ENCODE measurements at regions not wholly inside any gene's neighbourhood (a gene's known extent, or its start where the extent isn't known, plus 50 kb on each side); places are given as distances from the start of the nearest gene placed in this dataset.
"Not testable (repeated sequence)": the region's sequence is repeated elsewhere in the genome, so short reads cannot be mapped to it uniquely, and the experiment has no call there.

DNA sequence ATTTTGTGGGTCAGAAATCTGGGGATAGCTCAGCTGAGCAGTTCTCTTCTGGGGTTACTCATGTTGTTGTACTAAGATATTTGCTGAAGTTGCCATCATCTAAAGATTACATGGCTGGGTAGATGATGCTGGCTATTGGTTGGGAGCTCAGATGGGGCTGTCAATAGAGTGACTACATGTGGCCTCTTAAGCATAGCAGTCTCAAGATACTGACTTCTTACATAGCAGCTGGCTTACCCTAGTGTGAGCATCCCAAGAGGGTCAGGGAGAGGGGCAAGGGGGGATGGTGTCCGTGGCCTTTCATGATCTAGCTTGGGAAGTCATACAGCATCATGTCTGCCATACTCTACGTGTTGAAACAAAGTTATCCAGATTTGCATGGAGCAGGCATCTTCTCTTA, 90.1 kb upstream of the HMGA2 start:
- DNase-seq (ENCODE audit: low spot score), result no peak

DNA sequence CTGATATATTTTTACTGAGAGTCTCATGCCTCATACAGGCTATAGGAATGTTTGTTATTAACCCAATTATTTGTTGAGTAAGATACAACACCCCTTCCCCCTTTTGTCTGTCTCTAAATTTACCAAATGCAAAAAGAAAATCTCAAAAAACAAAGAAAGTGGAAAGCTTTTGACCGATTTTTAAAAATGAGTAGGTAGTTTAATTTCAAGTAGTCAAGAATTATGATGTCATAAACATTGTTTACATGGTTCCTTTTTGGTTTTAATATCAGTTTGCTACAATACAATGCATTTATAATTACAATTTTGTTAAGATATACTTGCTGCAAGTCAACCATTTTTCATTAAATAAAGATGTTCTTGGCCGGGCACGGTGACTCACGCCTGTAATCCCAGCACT, 84.7 kb upstream of the HMGA2 start:
- DNase-seq (ENCODE audit: low spot score), result no peak

DNA sequence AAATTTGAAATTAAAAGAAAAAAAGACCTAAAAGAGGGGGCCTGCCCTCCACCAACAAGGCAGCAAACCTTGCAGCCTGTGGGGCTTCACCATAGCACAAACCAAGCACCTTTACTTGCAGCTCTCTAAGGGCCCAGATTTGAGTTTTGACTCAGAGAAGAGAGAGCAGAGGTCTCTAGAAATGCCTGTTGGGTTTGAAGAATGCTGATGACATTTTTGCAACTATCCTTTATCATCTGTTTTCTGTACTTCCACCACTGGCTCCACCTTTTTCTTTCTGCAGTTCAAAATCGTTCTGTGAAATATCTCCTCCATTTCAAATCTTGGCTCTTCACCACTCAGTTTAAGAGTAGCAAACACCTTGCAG, 83.8 kb upstream of the HMGA2 start:
- DNase-seq (ENCODE audit: low spot score), result no peak

DNA sequence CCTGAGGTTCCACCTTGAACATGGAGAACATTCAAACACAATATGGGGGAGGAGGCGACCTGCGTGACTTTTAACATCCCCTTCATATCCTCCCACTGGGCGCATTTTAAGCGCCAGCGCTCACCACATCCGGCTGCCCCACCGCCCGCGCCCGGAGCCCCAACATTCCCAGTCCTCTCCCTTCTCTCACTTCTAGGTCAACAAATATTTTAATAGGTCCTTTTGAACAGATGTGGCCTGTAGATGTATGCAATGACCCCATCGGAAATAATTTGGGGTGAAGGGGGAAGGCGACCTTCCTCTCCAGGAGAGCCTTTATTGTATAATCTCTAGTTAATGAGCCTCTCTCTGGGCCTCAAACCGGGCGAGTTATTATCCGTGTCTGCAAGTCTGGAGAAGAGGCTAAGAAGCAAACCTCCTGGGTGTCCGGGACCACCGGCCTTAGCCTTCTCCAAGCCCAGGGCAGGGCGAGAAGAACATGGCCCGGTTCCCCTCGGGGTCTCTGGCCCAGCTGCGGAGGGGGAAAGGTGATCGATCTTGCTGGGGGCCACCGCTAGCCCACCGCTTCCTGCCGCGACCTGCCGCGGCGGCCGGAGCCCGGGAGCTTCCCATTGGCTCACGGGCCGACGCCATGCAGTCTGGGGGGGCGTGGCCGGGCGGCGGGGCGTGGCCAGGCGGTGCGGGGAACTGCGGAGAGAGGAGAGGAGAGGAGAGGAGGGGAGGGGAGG, 83.2 kb upstream of the HMGA2 start:
- peak; percentile 96 for DNase-seq (ENCODE audit: low spot score)

DNA sequence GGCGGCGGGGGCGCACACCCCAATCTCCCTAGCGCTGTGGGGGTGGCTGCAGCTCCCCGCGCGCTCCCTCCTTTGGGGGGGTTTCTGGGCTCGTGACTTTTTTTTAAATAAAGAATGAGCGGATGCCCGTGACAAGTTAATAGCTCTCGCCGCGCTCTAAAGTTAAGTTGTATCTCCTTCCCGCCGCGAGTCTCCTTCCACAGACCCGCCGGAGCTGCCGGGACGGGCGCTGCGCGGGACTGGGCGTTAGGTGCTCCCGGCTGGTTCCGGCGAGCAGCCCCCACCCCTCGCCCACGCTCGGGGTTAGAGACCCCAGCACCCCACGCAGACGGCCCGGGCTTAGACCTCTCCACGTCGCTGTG, 82.6 kb upstream of the HMGA2 start:
- no peak for DNase-seq (ENCODE audit: low spot score)

DNA sequence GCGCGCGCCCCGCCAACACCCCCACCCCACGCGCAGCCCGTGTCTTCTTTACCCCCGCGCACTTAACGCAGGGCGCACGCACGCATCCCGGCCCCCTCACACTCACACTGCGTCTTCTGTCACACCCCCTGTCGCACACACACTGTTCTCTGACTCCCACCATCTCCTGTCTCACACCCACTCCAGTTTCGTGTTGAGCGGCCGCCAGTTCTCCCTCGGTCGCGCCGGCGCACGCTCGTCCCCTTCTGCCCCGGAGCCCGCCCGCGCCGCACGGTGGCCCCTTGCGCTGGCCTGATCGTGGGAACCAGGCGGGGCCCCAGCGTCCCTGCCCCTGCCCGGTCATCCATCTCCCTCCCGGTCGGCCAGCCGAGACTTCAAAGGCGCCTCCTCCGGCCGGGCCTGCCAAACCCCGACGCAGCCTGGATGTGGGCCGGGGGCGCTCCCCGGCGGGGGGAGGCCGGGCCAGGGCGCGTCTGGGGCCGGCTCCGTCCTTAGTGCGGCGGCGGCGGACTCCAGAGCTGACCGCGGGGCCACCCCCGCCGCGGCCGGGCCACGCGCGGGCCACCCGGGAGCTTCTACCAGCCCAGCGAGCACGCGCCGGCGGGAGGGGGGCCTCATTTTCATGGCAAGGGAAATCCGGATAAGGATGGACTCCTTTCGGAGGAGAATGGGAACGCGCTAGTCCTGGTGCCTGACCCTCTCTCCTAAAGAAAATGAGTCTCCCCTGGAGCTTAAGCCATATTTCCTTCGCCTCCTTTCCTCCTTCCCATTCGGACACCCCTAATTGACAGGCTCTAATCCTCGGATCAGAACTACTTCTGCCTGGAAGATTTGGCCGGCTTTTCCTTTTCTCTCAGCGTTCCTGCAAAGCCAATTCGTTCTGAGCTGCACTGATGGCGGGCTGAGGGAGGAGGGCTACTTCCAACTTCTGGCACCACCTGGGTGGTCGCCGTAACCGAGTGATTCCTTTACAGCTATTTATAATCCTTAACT, 82.0 kb upstream of the HMGA2 start:
- DNase-seq (ENCODE audit: low spot score), result peak; percentile 87

DNA sequence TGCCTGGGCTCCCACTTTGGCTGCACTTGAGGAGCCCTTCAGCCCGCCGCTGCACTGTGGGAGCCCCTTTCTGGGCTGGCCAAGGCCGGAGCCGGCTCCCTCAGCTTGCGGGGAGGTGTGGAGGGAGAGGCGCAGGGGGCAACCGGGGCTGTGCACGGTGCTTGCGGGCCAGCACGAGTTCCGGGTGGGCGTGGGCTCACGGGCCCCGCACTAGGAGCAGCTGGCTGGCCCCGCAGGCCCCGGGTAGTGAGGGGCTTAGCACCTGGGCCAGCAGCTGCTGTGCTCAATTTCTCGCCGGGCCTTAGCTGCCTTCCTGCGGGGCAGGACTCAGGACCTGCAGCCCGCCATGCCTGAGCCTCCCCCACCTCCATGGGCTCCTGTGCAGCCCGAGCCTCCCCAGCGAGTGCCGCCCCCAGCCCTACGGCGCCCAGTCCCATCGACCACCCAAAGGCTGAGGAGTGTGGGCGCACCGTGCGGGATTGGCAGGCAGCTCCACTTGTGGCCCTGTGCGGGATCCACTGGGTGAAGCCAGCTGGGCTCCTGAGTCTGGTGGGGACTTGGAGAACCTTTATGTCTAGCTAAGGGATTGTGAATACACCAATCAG, 79.9 kb upstream of the HMGA2 start:
- not testable (repeated sequence) for DNase-seq (ENCODE audit: low spot score)

DNA sequence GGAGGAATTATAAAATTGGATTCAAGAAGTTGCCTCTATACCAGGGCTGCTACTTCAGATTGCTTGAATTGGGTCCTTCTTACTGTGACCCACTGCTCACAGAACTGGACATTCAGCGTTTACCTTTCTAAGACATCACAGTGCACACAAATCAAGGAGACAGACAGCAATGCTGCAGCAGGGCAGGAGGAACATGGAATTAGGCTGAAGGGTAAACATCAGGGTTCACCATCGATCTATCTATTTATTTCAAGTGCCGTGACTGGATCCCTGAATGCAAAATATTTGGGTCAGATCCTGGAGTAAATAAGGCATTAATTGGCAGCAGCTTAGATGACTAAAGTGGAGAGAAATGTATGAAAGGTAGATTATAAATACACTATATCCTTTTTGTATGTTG, 76.9 kb upstream of the HMGA2 start:
- DNase-seq (ENCODE audit: low spot score), result no peak

DNA sequence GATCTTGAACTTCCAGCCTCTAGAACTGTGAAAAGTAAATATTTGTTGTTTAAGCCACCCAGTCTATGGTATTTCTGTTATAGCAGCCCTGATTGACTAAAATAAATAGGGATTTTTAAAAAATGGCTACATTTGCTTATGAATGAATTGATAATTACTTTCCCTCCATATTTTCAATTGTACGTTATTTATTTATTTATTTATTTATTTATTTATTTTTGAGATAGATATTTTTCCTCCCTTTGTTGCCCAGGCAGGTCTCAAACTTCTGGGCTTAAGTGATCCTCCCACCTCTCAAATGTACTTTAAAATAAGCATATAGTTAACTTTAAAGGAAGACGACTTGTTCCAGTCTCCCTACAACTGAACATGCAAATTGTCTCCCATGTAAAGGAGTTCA, 76.0 kb upstream of the HMGA2 start:
- DNase-seq (ENCODE audit: low spot score), result no peak

DNA sequence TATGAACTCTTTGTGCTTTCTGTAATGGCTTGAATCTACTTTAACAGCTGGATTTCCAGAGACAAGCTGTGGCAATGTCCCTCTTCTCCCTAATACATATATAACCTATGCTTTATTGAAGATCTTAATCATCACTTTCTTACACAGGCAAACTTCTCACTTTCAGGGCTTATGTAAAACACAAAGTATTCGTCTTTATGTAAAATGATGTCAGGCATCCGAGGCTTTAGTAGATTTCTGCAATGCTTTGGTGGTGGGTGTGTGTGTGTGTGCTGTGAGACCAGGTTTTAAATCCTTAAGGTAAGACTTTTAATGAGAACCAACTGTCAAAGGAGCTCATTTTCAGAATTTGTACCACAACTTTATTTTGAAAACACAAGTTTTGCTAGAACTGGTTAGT, 70.0 kb upstream of the HMGA2 start:
- no peak for DNase-seq (ENCODE audit: low spot score)

DNA sequence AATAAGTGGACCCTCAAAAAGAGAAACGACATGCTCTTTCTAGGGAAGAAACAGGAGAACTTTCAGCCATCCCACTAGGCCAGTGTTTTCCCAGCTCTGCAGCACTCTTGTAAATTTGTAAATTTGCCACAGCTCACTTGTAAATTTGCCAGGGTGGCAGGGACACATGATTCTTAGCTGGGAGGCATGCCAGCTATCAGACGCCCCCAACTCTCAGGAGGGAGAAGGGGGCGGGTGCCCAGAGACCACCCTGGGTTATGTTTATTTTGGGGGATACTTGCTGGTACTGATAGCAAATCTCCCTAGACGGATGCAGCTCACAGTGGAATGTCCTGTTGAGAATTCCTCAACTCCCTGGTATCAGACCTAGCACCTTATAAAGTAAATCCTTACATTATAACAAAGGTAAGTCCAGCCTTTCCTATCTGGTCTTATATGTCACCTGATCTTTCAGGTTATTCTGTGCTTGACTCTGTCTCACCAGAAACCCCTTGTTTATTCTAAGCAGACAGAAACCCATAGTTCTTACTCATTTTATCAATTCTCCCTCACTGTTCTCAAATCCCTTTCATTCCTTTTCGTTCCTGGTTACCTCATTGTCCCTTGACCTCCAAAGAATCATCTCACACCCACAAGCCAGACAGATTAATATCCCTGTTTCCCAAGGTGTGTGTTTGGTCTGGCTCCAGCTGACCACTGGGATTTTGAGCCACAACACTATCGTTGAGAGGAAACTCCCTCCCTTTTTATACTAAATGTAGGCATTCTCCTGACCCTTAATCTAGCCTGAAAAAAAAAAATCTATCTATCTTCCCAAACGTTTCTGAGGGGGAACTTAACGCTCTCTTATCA, 69.3 kb upstream of the HMGA2 start:
- no peak for DNase-seq (ENCODE audit: low spot score)

DNA sequence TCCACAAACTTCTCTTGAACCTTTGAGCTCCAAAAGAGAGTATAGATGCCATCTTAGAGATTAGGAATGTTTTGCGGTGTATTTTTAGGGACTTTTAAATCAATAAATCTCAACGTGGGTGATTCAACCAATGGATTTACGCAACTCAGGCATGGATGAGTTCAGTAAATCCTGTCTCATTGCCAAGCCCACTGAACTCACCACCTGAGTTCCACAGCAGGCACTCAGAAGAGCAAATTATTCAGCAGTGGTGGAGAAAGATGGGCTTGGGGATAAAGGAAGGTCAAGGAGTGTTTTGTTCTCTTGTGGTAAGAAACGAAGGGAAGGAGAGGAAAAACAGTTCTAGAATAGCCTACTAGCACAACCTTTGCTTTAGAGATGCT, 68.7 kb upstream of the HMGA2 start:
- no peak for DNase-seq (ENCODE audit: low spot score)

DNA sequence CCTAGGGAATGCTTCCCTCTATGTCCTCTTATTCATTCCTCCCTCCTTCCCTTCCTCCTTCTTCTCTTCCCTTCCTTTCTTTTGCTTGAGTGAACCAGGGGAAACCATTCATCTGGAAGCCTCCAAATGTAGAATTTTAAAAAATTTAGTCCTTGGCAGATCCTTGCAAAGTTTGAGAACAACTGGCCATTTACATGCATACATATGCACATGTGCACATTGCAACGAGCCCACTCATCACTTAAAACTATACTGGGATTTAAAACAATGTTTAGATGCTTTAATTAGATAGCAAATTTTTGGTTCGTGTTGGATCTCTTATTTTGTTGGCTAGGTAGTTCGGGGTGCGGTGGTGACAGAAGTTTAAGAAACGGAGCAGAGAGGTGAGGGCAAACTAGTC, 68.0 kb upstream of the HMGA2 start:
- DNase-seq (ENCODE audit: low spot score), result no peak

DNA sequence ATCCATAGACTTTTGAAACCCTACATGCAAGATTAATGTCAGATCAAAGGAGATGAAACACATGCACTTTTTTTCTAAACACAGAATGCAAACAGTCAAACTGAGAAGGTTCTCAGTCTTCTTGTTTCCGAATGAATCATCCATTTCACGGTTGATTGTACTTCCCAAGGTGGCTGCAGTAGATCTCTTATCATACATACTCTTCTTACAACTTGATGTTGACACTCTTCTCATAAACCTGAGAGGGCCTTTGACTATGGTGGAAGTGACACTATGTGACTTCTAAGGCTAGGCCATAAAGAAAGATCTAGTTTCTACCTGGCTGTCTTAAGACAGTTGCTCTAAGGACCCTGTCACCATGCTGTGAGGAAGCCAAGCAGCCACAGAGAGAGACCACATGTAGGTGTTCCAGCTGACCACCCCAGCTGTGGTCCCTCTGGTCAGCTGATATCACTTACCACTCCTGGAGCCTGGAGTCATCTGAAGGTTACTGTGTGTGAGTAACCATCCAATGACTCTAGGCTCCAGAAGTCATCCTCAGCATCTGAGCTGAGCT, 67.2 kb upstream of the HMGA2 start:
- DNase-seq (ENCODE audit: low spot score), result no peak

DNA sequence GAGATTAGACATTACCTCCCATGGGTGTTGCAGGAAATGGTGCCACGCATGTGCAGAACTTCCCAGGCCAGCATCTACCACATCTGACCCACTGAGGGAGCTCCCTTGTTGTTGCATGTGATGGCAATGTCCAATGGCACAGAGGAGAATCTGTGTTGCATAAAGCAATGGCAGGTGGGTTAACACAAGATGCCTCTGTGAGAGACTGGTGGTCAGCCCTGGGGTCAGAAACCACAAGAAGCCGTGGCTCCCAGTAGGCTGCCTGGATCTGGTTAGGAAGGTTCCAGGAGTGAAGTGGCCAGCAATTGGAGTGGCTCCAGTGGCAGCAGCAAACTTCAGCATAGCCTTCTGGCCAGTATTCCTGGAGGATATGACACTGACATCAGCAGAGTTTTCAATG, 65.9 kb upstream of the HMGA2 start:
- DNase-seq (ENCODE audit: low spot score), result no peak

DNA sequence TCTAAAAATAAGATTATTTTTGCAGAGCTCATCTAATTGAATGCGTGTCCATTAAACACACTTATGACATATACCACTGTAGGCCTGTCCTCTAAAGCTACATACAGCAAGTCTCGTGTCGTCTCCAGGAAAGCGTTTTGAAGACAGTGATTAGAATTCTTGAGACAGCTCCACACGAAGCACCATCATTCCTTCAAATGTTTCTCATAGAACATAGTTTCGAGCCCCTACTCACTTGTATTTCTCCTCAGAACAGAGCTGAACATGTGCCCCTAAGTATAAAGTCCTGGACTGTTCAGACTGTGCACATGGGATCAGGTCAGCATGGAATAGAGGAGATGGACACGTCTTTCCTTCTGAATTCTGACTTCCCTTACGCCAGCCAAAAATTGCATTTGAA, 64.5 kb upstream of the HMGA2 start:
- no peak for DNase-seq (ENCODE audit: low spot score)

DNA sequence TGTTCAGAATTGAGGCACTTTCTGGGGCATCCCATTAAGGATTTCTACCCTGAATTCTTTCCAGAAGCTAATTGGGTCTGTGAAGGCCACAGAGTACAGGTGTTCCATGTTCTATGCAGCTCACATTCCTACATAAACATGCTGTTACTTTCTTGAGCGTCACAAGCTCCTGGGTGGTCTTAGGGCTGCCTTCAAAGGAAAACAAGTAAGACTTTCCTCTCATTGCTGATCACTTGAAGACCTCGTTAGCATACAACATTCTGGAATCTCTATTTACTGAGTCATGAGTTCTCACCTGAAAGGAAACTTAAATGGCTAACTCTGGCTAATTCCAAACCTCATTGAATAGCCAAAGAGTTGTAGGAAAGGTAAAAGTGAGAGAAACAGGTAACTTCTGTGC, 63.0 kb upstream of the HMGA2 start:
- peak; percentile 37 for DNase-seq (ENCODE audit: low spot score)

DNA sequence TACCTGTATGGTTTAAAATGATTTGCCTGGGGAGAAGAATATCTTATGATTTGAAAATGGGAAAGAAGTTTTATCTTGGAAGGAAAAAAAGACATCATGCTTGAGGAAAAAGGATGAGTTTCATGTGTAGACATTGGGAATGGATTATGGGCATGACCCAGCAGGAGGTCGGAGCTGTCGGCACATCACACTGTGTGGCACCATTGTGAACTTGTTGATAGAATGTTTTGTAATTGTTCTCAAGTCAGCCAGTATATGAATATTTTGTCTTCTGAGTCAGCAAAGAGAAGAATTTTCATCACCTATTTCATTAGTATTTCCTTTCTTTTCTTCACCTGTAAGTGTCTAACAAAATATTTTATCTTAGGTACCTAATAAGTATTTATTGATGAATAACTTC, 60.0 kb upstream of the HMGA2 start:
- DNase-seq (ENCODE audit: low spot score), result no peak

DNA sequence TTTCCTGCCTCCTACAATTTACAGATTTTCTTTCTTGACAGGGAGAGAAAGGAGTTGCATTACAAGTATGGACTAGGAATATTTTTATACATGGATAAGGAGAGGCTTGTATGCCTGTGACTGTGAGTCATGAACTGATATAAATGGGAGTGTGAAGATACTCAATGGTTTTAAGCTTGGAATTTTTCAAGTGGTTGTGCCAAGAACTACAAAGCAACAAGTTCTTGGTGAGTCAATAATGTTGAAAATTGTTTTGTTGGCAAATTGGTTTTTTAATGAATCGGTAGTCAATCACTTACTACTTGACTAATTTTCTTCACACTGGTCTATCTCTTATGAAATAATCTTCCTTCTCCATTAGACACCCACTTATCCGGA, 58.9 kb upstream of the HMGA2 start:
- no peak for DNase-seq (ENCODE audit: low spot score)

DNA sequence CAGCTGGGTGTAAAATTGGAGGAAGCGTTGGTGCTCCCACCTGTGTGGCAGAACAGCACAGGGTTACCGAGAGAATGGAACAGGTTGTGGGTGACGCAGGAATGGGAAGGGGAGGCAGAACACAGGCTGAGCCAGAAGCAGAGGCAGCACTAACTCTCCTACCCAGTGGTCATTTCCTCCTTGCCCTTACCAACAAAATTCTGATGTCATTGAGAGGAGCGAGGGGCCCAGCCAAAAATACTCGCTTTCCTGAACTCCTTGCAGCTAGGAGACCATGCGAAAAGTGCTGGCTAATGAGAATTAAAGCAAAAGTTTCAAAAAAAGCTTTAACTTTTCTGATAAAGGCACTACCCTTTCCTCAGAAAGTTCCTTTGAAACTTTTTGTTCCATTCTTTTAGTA, 54.4 kb upstream of the HMGA2 start:
- DNase-seq (ENCODE audit: low spot score), result no peak
